Fibroblast of skin of abdomen (primary cell): ENCODE measurements at regions not wholly inside any gene's neighbourhood (a gene's known extent, or its start where the extent isn't known, plus 50 kb on each side); places are given as distances from the start of the nearest gene placed in this dataset.
"Not testable (repeated sequence)": the region's sequence is repeated elsewhere in the genome, so short reads cannot be mapped to it uniquely, and the experiment has no call there.

Experiments
- DNase-seq: peaks from one replicate; pipeline ENCODE4 v3.0.0-alpha.2; 2013

- DNase-seq = not testable (repeated sequence)
These were observed 198.1 kb upstream of the WSB1 start for GRCh38 chr17:27095821-27096220.

DNA sequence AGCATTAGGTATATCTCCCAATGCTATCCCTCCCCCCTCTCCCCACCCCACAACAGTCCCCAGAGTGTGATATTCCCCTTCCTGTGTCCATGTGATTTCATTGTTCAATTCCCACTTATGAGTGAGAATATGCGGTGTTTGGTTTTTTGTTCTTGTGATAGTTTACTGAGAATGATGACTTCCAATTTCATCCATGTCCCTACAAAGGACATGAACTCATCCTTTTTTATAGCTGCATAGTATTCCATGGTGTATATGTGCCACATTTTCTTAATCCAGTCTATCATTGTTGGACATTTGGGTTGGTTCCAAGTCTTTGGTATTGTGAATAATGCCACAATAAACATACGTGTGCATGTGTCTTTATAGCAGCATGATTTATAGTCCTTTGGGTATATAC, 194.6 kb upstream of the WSB1 start:
- not testable (repeated sequence) for DNase-seq

- DNase-seq = not testable (repeated sequence)
These were observed 189.2 kb upstream of the WSB1 start for GRCh38 chr17:27104605-27105221.

DNA sequence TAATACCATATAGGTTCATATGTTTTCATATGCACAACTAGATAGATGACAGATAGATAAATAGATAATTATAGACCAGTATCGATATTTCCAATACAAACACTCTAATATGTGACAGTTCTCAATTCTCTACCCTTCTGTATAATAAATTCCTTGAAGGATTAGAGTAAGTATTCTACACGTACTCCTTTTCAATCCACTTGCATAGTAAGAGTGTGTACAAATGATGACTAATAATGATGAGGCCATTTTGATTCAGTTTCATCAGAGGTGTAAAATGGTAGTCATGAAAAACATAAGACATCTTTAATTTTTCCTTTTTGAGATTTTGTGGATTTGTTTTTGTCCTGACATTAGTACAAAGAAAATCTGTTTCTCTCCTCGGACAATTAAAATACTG, 188.3 kb upstream of the WSB1 start:
- no peak for DNase-seq

GRCh38 chr17:27106347-27106981, 187.4 kb upstream of the WSB1 start:
- no peak for DNase-seq

DNA sequence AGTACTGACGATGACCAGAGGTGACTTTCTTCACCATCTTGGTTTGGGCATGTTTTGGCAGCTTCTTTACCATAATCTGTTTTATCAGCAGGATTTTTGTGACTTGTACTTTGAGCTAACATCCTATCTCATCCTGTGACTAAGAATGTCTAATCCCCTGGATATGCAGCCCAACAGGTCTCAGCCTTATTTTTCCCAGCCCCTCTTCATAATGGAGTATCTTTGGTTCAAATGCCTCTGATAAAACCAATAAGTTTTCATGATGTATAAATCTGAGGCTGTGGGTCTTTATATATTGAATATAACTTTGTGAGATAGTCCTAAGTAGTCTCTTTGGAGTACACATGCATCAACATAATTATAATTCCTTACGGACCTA, 186.9 kb upstream of the WSB1 start:
- no peak for DNase-seq

- DNase-seq = not testable (repeated sequence)
These were observed 186.3 kb upstream of the WSB1 start for GRCh38 chr17:27107386-27108328.

DNA sequence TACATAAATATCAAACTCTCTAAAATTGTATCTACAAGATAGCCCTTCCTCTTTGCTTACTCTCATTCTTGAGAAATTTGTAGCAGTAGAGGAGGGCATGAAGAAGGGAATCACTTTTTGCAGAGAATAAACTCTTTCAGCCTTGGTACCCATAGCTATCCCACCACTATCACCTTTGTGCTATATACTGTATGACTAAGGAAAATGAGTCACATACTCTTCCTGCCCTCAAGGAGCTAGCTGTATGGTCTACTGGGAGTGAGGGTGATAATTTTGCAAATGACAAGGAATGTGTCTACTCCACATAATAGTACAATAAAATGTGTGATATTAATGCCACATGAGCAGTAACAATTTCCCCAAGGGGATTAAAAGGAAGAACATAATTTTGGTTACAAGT, 184.6 kb upstream of the WSB1 start:
- no peak for DNase-seq

DNA sequence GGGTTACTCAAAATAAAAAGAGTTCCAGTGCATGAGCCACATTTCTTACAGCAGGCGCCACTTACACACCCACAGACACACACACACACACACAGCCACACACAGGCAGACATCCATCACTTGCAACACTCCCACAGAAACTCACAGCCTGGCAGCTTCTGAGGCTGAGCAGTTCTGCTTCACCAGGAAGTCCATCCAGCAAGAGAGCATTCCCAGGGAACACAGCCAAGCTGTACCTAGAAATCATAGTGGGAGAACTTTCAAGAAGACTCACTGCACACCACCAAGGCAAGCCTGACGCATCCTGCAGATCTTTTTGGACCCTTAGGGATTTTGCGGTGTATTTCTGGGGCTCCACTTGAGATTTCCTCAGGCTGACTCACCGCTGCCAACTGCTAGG, 140.9 kb upstream of the WSB1 start:
- no peak for DNase-seq

GRCh38 chr17:27155866-27156265, 138.0 kb upstream of the WSB1 start:
- no peak for DNase-seq

DNA sequence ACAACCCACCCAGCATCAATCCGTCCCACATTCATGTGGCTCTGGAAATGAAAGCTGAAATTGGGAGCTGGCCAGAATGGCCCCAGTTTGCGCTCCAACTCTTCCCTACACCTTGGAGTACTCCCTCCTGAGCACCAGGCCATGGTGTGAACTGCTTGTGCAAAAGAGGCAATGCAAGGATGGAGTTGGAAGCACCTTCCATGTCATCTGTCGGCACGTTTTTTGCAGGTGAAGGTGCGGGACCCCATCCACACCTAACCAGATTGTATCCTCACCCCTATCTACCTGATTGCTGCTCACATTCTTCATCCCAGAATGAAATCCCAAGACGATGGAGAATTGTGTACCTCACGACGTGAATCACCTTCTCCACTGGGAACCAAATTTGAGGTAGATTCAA, 136.6 kb upstream of the WSB1 start:
- no peak for DNase-seq

DNA sequence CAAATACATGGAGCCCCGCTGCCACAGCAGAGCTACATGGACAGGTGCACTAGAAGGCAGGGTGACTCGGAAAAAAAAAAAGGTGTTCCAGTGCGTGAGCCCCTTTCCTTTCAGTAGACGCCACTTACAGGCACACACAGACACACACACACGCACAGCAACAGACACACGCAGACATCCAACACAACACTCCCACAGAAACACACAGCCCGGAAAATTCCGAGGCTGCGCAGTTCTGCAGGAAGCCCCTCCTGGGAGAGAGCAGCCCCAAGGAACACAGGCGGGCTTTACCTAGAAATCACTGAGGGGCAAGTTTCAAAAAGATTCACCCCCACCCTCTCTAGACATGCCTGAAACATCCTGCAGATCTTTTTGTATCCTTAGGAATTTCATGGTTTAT, 136.0 kb upstream of the WSB1 start:
- no peak for DNase-seq

- DNase-seq = no peak
These were observed 135.5 kb upstream of the WSB1 start for GRCh38 chr17:27158382-27158781.

- DNase-seq = no peak
These were observed 113.6 kb upstream of the WSB1 start for GRCh38 chr17:27180322-27180721.

DNA sequence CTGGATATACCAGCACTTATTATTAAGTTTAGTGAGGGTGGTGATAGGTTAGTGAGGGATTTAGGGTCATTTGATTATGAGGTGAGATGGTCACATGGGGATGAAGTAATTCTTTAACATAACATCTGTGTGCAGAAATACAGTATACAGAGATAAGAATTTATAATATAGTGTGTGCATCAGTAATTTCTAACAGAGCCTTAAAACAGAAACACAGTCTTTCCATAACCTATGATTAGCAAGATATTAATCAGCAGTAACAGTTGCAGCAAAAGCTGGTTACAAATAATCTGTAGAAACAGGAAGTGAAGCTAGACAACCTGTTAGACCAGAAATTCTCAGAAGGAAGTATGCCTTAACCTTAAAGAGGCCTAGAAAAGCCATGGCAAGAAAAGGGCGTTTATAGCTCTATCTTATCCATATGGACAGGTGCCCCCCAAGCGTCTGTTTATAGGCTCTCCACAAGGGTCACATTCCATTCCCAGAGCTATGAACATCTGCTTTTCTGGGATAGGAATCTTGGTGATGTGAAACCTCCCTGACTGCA, 112.5 kb upstream of the WSB1 start:
- not testable (repeated sequence) for DNase-seq

- no peak for DNase-seq
These were observed 112.0 kb upstream of the WSB1 start for GRCh38 chr17:27181935-27182334.

- not testable (repeated sequence) for DNase-seq
These were observed 96.4 kb upstream of the WSB1 start for GRCh38 chr17:27197505-27197904.

DNA sequence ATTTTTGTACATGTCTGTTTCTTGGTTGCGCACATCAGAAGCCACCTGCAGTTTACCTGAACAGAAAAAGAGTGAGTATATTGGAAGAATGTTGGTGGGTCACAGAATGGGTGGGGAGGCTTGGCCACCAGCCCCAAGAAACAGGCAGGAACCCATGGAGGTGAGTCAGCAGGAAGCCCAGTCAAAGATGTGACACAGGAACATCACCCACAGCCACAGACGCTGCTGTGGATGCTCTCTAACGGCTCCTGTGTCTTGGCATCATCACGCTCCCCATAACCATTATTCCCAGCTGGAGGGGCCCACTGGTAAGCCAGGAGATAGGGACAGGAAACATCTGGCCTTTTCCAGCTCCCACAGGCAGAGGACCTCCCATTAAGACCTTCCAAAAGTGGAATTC, 94.0 kb upstream of the WSB1 start:
- no peak for DNase-seq

DNA sequence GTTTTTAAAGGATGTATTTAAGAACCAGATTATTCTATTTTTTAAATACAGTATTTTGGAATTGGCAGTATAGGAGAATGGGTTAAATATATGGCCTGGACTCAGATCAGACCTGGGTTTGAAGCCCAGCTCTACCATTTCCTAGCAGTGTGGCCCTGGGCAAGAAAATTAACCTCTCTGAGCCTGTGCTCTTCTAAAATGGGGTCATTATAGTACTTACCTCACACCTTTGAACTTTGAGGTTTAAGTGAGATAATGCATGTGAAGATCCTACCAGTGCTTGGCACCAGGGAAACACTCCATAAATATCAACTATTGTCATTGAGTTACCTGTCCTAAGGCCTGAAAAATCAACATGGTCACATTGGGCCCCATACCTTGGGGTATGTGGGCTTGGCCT, 93.4 kb upstream of the WSB1 start:
- DNase-seq = no peak

GRCh38 chr17:27203241-27203640, 90.7 kb upstream of the WSB1 start:
- no peak for DNase-seq

DNA sequence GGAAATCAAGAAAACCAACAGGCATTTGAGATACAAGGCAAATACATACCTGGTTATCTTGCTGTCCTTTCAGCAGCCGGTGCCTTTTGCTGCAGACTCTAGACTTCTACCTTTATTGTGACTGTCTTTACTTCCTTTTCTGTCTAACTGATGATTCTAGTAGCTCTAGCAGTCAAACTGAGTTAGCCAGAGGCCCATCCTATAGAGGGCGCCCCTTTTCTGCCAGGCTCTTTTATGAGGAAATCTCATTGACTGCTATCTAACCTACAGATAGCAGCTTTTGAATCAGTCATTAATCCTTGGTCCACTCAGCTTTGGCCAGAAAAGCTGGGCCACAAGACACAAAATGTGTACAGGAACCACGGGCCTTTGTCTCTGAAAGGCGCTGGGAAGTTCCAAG, 87.5 kb upstream of the WSB1 start:
- DNase-seq = no peak

GRCh38 chr17:27207073-27207513, 86.8 kb upstream of the WSB1 start:
- DNase-seq = peak; percentile 17

GRCh38 chr17:27208370-27208769, 85.5 kb upstream of the WSB1 start:
- not testable (repeated sequence) for DNase-seq
